C1 segment of cervical spinal cord (tissue), 14 donors: ENCODE measurements at regions not wholly inside any gene's neighbourhood (a gene's known extent, or its start where the extent isn't known, plus 50 kb on each side); places are given as distances from the start of the nearest gene placed in this dataset.
"Not testable (repeated sequence)": the region's sequence is repeated elsewhere in the genome, so short reads cannot be mapped to it uniquely, and the experiment has no call there.

Source experiments
- DNase-seq, 14 donors: peaks; one replicate each; lab custom pipeline; 2025; lab: John Stamatoyannopoulos, UW

GRCh38 chr2:210730672-210731071 lies 174.3 kb downstream of the CPS1 start:
- DNase-seq, result no peak

DNA sequence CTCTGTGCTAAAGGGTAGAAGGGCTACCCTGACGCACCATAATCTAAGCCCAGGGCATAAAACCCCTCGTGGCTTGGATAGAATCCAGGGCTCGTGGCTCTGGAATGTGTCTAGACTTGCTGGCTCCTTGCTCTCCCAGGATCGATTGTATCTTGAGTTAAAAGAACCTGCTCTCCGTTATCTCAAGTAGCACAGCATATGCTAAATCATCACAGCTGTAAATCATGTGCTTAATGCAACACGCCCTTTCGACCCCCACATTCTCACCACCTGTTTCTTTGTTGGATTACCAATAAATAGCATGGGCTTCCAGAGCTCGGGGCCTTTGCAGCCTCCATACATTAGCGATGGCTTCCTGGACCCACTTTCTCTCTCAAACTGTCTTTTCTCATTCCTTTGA lies 190.4 kb downstream of the CPS1 start:
- not testable (repeated sequence) for DNase-seq

DNA sequence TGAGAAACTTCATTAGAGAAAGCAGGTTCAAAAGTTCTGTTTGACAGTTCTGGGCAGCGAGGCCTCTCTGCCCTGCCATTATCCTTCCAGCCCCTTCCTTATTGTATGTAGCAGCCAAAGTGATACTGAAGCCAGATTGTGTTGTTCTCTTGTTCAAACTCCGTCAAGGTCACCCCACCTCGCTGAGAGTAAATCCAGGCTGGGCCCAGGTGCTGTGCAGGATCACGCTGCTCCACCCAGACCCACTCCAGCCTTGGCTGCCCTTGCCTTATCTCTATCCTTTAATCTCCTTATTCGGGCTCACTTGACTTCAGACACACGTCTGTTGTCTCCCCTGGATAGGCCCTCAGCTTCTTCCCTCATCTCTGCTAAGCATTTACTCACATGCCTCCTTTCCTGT lies 196.1 kb downstream of the CPS1 start:
- no peak for DNase-seq

DNA sequence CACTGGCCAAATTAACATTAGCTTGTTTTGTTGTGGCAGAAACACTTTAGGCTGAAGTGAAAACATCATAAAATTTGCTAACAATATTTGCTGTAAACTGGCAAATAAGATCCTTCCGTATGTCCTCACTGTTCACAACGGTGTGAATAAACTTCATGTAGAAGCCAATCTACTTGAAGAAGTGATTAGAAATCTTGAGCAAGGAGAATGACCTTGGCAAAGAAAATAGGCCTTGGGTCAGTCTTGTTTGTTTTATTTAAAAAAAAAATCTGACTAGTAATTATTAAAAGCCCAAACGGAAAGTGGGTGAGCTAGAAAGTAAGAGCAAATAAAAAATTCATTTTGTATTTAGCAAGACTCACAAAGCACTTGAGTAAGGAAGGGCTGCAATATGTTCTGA lies 197.0 kb downstream of the CPS1 start:
- no peak for DNase-seq

- DNase-seq, result no peak
These were observed 200.5 kb downstream of the CPS1 start for GRCh38 chr2:210756855-210757254.

DNA sequence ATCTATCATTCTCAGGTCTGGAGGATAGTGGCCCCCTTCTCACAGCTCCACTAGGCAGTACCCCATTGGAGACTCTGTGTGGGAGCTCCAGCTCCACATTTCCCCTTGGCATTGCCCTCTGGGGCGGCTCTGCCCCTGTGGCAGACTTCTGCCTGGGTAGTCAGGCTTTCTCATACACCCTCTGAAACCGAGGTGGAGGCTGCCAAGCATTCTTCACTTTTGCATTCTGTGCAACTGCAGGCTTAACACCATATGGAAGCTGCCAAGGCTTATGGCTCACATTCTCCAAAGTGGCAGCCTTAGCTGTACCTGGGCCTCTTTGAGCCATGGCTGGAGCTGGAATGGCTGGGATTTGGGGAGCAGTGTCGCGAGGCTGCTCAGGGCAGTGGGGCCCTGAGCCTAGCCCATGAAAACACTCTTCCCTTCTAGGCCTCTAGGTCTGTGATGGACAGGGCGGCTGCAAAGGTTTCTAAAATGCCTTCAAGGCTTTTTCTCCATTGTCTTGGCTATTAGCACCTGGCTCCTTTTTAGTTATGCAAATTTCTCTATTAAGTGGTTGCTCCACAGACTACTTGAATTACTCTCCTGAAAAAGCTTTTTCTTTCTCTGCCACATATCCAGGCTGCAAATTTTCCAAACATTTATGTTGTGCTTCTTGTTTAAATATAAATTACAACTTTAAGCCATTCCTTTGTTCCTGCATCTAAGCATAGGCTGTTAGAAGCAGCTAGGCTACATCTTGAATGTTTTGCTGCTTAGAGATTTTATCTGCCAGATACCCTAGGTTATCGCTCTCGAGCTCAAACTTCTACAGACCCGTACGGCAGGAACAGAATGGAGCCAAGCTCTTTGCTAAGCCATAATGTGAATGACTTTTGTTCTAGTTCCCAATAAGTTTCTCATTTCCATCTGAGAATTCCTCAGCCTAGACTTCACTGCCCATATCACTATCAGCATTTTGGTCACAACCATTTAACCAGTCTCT lies 206.5 kb downstream of the CPS1 start:
- DNase-seq, result no peak

- DNase-seq, result no peak
These were observed 212.0 kb downstream of the CPS1 start for GRCh38 chr2:210768329-210768910.

DNA sequence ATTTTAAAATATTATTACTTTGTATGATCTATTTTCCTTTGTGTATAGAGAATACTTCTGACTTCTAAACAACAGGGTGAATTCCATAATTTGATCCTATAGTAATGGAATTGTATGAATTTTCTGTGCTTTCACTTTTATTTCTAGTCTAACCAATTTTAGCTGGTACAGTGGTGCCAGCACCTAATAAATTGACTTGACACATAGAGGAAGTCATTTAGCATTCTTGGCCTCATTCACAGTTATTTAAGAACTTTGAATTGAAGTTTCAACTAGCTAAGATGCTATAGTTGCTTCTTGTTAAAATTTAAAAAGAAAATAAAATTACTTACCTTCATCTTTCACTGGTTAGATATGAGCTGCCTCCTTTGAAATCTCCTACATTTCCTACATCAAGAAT lies 220.4 kb downstream of the CPS1 start:
- no peak for DNase-seq

DNA sequence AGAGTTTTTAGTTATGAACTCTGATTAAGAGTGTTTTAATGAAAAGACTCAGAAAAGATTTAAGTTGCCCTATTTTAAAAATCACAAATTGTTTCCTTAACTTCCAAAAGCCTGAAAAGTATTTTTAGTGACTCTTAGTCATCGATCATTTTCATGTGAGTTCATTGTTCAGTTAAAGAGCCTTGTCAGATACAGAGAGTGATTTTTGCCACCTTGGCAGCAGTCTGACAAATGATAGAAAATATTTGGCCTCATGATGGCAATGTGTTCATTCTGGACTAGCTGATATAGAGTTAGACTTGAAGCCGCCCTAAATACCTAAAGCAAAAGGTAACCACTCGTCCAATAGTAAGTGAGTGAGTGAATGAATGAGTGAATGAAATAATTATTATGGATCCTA lies 225.8 kb downstream of the CPS1 start:
- no peak for DNase-seq

- DNase-seq, result not testable (repeated sequence)
These were observed 231.4 kb downstream of the CPS1 start for GRCh38 chr2:210787831-210788230.

DNA sequence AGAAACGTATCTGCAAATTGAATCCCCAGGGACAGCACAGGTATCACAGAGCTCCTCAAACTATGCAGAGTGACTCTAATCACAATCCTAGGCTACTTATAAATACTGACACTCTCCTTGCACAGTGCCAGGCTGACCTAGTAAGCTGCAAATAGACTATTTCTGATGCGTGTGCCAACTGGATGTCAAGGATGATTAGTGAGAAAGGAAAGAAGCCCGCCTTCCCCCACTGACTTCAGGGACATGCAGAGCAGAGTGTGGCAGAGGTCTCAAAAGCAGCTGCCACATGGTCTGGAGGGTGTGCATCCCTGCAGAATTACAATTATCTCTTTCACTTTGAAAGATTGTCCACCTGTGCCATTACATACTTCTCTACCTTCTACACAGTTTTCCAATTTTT lies 235.6 kb downstream of the CPS1 start:
- DNase-seq, result peak in 1 of 14 donors; percentile 13

- no peak for DNase-seq
These were observed 239.1 kb downstream of the CPS1 start for GRCh38 chr2:210795506-210795905.

DNA sequence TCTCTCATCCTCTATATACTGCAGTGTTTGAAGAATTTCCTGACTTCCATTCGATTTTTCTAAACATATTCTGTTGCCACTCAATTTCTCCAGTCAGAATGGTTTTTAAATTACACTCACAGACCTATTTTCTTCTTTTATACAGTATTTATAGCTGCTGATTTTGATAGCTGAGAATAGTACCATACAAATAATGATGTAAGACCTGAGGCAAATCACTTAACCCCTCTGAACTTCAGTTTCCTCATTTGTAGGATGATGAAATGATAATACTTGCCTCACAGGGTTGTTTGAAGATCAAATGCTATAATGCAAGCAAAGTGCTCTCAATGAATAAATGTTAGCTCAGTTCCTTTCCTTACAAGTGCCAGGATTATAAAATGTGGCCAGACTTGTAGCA lies 241.8 kb downstream of the CPS1 start:
- DNase-seq, result no peak

DNA sequence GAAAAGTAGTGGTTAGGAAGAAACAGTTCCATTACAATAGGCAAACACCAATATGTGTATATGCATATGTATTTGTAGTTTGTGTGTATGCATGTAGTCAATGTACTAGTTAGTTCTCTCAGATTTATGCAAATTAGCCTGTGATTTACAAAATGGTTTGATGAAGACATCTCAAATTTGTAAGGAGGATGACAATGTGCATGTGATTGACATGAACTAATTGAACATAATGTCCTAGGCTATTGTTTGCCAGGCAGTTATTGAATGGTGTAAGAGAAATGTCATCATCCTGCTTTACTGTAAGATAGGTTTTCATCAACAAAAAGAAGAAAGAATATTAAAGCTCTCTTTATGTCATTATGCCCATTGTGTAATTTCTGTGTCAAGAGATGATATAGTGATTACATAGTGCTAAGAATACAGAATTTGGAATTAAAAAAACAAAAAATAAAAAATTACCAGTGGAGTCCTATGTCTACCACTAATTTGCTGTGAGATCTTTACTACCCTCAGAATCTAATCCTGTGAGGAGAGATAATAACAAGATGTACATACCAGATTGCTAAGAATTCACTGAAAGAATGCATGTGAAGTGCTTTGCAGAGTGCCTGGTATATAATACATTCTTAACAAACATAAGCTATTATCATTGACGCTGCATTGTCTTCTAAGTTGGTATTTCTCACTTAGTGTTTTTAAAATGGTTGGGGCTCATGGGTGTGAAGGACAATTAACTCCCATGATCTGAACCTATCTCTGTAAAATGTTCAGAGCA lies 258.0 kb downstream of the CPS1 start:
- DNase-seq, result no peak

DNA sequence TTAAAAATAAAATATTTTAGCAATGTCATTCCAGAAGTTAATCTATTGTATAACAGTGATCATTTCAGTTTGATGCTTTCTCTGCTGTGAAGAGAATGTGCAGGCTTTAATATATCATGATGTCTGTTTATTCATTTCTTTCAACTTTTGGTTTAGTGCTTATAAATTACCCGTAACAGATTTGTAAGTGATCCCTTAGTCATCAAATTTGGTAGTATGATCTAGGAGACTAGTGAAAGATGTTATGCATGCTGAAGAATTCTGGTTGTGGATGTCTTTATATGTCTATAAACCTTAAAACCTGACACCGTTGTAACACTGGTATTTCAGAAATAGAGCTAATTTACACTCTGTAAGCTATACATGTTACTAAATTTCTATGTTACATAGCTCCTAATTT lies 260.4 kb downstream of the CPS1 start:
- no peak for DNase-seq

DNA sequence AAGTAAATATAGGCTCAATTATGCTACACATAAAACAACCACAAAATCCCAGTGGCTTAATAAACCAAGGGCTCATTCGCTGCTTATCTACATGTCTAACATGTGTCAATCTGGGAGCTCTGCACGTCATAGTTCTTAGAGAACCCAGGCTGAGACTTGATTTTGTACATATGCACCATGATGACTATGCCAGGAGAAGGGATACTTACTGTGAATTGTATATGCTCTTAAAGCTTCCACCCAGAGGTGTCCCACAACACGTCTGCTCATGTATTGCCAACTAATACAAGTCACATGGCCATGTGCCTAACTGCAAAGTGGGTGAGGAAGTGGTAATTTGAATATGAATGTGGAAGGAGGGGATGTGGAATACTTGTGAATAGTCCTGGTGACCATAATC lies 262.1 kb downstream of the CPS1 start:
- no peak for DNase-seq

GRCh38 chr2:210833403-210833802 lies 277.0 kb downstream of the CPS1 start:
- DNase-seq, result no peak

DNA sequence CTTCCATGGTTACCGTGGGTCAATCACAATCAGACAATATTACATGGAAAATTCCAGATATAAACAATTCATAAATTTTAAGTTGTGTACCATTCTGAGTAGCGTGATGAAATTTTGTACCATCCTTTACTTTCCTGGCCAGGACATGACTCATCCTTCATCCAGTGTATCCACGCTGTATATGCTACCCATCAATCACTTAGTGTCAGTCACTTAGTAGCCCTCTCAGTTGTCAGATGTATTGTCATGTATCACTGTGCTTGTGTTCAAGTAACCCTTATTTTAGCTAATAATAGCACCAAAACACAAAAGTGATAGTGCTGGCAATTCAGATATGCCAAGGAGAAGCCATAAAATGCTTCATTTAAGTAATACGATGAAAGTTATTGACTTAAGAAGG lies 282.6 kb downstream of the CPS1 start:
- DNase-seq, result no peak

DNA sequence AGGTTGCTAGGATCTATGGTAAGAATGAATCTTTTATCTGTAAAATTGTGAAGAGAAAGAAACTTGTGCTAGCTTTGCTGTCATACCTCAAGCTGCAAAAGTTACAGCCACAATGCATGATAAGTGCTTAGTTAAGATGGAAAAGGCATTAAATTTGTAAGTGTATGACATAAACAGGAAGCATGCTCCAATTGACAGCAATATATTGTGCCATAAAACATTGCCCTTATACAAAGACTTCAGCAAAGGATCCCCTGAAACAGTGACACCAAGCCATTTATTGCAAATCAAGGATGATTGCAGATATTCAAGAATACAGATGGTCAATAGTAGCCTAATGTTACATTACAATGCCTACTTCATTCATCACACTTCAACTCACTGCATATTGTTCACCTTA lies 283.1 kb downstream of the CPS1 start:
- DNase-seq, result no peak

- DNase-seq, result no peak
These were observed 286.5 kb downstream of the CPS1 start for GRCh38 chr2:210842896-210843295.

GRCh38 chr2:210844016-210844415 lies 287.6 kb downstream of the CPS1 start:
- DNase-seq, result no peak

GRCh38 chr2:210859314-210859713 lies 302.9 kb downstream of the CPS1 start:
- DNase-seq, result no peak
